SU-DHL-6 (cell line): ENCODE measurements at regions not wholly inside any gene's neighbourhood (a gene's known extent, or its start where the extent isn't known, plus 50 kb on each side); places are given as distances from the start of the nearest gene placed in this dataset.

Experiments used
- CTCF ChIP-seq: fragments of 200-600 bp; sonication (generic); IDR thresholded peaks from one replicate; pipeline ENCODE4 v1.5.1; 2017; ENCODE audit warnings: antibody characterized with exemption, mild to moderate bottlenecking, low read length, moderate library complexity; ENCODE audit not compliant: insufficient read depth, poor library complexity, severe bottlenecking
- EZH2phosphoT487 ChIP-seq: fragments of 200-600 bp; sonication (generic), shearing (Covaris generic); conservative IDR thresholded peaks from 2 replicates; pipeline ENCODE4 v1.6.1; 2018; ENCODE audit warnings: mild to moderate bottlenecking, antibody characterized with exemption, low read length, moderate library complexity, mixed read lengths

- TF ChIP-seq CTCF (no peak), EZH2phosphoT487 (no peak)
These were observed 175.9 kb downstream of the IRF8 start for GRCh38 chr16:86074651-86075487.
